Endodermal cell (in vitro differentiated cells): ENCODE measurements at regions not wholly inside any gene's neighbourhood (a gene's known extent, or its start where the extent isn't known, plus 50 kb on each side); places are given as distances from the start of the nearest gene placed in this dataset.

ENCODE experiments used
- DNase-seq: peaks from one replicate; pipeline ENCODE4 v3.0.0-alpha.2; 2017
- H3K27ac ChIP-seq: 2 replicates; pipeline ENCODE4 v1.5.1; 2013; ENCODE audit warnings: mild to moderate bottlenecking, low read depth, low read length, moderate library complexity
- H3K27me3 ChIP-seq: 2 replicates; pipeline ENCODE4 v1.6.1; 2013; ENCODE audit warnings: mild to moderate bottlenecking, low read length, moderate library complexity; ENCODE audit not compliant: insufficient read depth, control insufficient read depth, poor library complexity, severe bottlenecking
- H3K36me3 ChIP-seq: 2 replicates; pipeline ENCODE4 v1.7.0; 2013; ENCODE audit warnings: mild to moderate bottlenecking, low read length, moderate library complexity; ENCODE audit not compliant: control insufficient read depth, insufficient read depth
- H3K4me1 ChIP-seq: one replicate; pipeline ENCODE4 v1.7.0; 2013; ENCODE audit warnings: low read length; ENCODE audit not compliant: control insufficient read depth, insufficient read depth
- H3K4me3 ChIP-seq: 2 replicates; pipeline ENCODE4 v1.5.1; 2013; ENCODE audit warnings: mild to moderate bottlenecking, low read length, moderate library complexity
- H3K9ac ChIP-seq: 2 replicates; pipeline ENCODE4 v1.6.1; 2013; ENCODE audit warnings: mild to moderate bottlenecking, low read length, moderate library complexity; ENCODE audit not compliant: poor library complexity, severe bottlenecking; ENCODE audit errors: extremely low read depth
- H3K9me3 ChIP-seq: 2 replicates; pipeline ENCODE4 v1.6.1; 2013; ENCODE audit warnings: mild to moderate bottlenecking, low read length, moderate library complexity; ENCODE audit not compliant: control insufficient read depth
- H3K27ac Mint-ChIP-seq: 2 replicates; pipeline ENCODE4 v1.8.0; 2020; ENCODE audit warnings: mixed read lengths
- H3K27me3 Mint-ChIP-seq: 2 replicates; pipeline ENCODE4 v1.8.0; 2021; ENCODE audit warnings: mild to moderate bottlenecking, mixed read lengths; ENCODE audit not compliant: insufficient read depth
- H3K36me3 Mint-ChIP-seq: 2 replicates; pipeline ENCODE4 v1.8.0; 2020; ENCODE audit warnings: low read depth, mixed read lengths
- H3K4me1 Mint-ChIP-seq: 2 replicates; pipeline ENCODE4 v1.8.0; 2020; ENCODE audit warnings: mixed read lengths
- H3K4me3 Mint-ChIP-seq: 2 replicates; pipeline ENCODE4 v1.8.0; 2020; ENCODE audit warnings: mild to moderate bottlenecking, moderate library complexity, mixed read lengths
- H3K9me3 Mint-ChIP-seq: 2 replicates; pipeline ENCODE4 v1.8.0; 2020; ENCODE audit warnings: mild to moderate bottlenecking, mixed read lengths
- CTCF ChIP-seq: fragments of 200-600 bp; sonication (generic); conservative IDR thresholded peaks from 2 replicates; pipeline ENCODE4 v1.5.0; 2021; ENCODE audit warnings: antibody characterized with exemption, mild to moderate bottlenecking
- WGBS, 2 experiments: methylation state at CpG; one replicate each; pipeline versions ENCODE4 v1.1.5 to v1.1.7; 2013; ENCODE audit warnings: missing lambda C conversion rate in 2 of 2, mixed read lengths in 1 of 2; ENCODE audit not compliant: insufficient coverage in 1 of 2, insufficient read length in 1 of 2; 5-methylcytosine and 5-hydroxymethylcytosine counted together

GRCh38 chr4:137748616-137749015, 216.3 kb upstream of the PCDH18 start:
- Histone ChIP-seq H3K9ac (no peak overlapping the region), H3K36me3 (no peaks in the 10 kb centered on the region), H3K27ac (no peak overlapping the region), H3K4me3 (no peak overlapping the region), H3K9me3 (no peaks in the 10 kb centered on the region), H3K4me1 (no peaks in the 10 kb centered on the region), H3K27me3 (no peaks in the 10 kb centered on the region)
- WGBS, 2 experiments: 80 to 88% methylated on average over 2 to 3 of the region's 3 CpGs
- Mint-ChIP-seq H3K27ac (no peak overlapping the region), H3K4me3 (no peak overlapping the region), H3K4me1 (no peaks in the 10 kb centered on the region), H3K36me3 (no peaks in the 10 kb centered on the region), H3K27me3 (no peaks in the 10 kb centered on the region), H3K9me3 (no peaks in the 10 kb centered on the region)
- TF ChIP-seq CTCF: no peak
- no peak for DNase-seq

- H3K27me3 ChIP-seq: no peaks in the 10 kb centered on the region
- Mint-ChIP-seq H3K36me3 (no peaks in the 10 kb centered on the region), H3K27me3 (no peaks in the 10 kb centered on the region), H3K4me3 (no peak overlapping the region), H3K9me3 (no peaks in the 10 kb centered on the region), H3K4me1 (no peaks in the 10 kb centered on the region), H3K27ac (no peak overlapping the region)
- H3K27ac ChIP-seq: no peak overlapping the region
- TF ChIP-seq CTCF: no peak
- H3K9ac ChIP-seq: no peak overlapping the region
- H3K4me1 ChIP-seq: no peaks in the 10 kb centered on the region
- H3K4me3 ChIP-seq: no peak overlapping the region
- DNase-seq: no peak
- WGBS, 2 experiments: 95% methylated on average over 1 of the region's 1 CpG; no CpG with 5 or more reads in 1 of the 2 experiments
- H3K36me3 ChIP-seq: no peaks in the 10 kb centered on the region
- H3K9me3 ChIP-seq: no peaks in the 10 kb centered on the region
These were observed 207.8 kb upstream of the PCDH18 start for GRCh38 chr4:137740141-137740540.

- Histone ChIP-seq H3K9ac (no peak overlapping the region), H3K4me1 (no peaks in the 10 kb centered on the region), H3K27me3 (no peaks in the 10 kb centered on the region), H3K36me3 (no peaks in the 10 kb centered on the region), H3K9me3 (no peaks in the 10 kb centered on the region), H3K4me3 (no peak overlapping the region), H3K27ac (no peak overlapping the region)
- 90% methylated on average over 1 of the region's 1 CpG; no CpG with 5 or more reads in 1 of the 2 experiments for WGBS, 2 experiments
- no peaks in the 10 kb centered on the region for H3K4me1 Mint-ChIP-seq
- DNase-seq: no peak
- TF ChIP-seq CTCF: no peak
- no peaks in the 10 kb centered on the region for H3K27me3 Mint-ChIP-seq
- no peaks in the 10 kb centered on the region for H3K9me3 Mint-ChIP-seq
- no peak overlapping the region for H3K27ac Mint-ChIP-seq
- no peak overlapping the region for H3K4me3 Mint-ChIP-seq
- H3K36me3 Mint-ChIP-seq: no peaks in the 10 kb centered on the region
These were observed 207.1 kb upstream of the PCDH18 start for GRCh38 chr4:137739391-137739790.
